MV-4-11 (cell line): ENCODE measurements at regions not wholly inside any gene's neighbourhood (a gene's known extent, or its start where the extent isn't known, plus 50 kb on each side); places are given as distances from the start of the nearest gene placed in this dataset.

Experiments
- DNase-seq: peaks from one replicate; lab custom pipeline; 2025; lab: John Stamatoyannopoulos, UW

- DNase-seq, result no peak
Observed at GRCh38 chr13:73966331-73966730, 167.9 kb downstream of the KLF12 start.

GRCh38 chr13:73962284-73962683, 171.9 kb downstream of the KLF12 start:
- no peak for DNase-seq

GRCh38 chr13:73961181-73961580, 173.0 kb downstream of the KLF12 start:
- no peak for DNase-seq

GRCh38 chr13:73960474-73960873, 173.7 kb downstream of the KLF12 start:
- DNase-seq, result no peak

- no peak for DNase-seq
Observed at GRCh38 chr13:73958657-73959397, 175.4 kb downstream of the KLF12 start.

- no peak for DNase-seq
Observed at GRCh38 chr13:73957889-73958288, 176.3 kb downstream of the KLF12 start.

- DNase-seq, result no peak
Observed at GRCh38 chr13:73956795-73957408, 177.3 kb downstream of the KLF12 start.

- no peak for DNase-seq
Observed at GRCh38 chr13:73955977-73956500, 178.2 kb downstream of the KLF12 start.

- no peak for DNase-seq
Observed at GRCh38 chr13:73954808-73955207, 179.4 kb downstream of the KLF12 start.

GRCh38 chr13:73952648-73953047, 181.6 kb downstream of the KLF12 start:
- no peak for DNase-seq

- no peak for DNase-seq
Observed at GRCh38 chr13:73948848-73949529, 185.2 kb downstream of the KLF12 start.

GRCh38 chr13:73945871-73946270, 188.3 kb downstream of the KLF12 start:
- no peak for DNase-seq

GRCh38 chr13:73945382-73945781, 188.8 kb downstream of the KLF12 start:
- DNase-seq, result no peak

GRCh38 chr13:73943965-73944233, 190.3 kb downstream of the KLF12 start:
- no peak for DNase-seq

GRCh38 chr13:73943137-73943964, 190.9 kb downstream of the KLF12 start:
- DNase-seq, result no peak

- no peak for DNase-seq
Observed at GRCh38 chr13:73941752-73942151, 192.5 kb downstream of the KLF12 start.

GRCh38 chr13:73940098-73940497, 194.1 kb downstream of the KLF12 start:
- no peak for DNase-seq

- DNase-seq, result no peak
Observed at GRCh38 chr13:73939603-73940002, 194.6 kb downstream of the KLF12 start.

GRCh38 chr13:73939071-73939380, 195.2 kb downstream of the KLF12 start:
- no peak for DNase-seq

GRCh38 chr13:73938372-73939070, 195.7 kb downstream of the KLF12 start:
- DNase-seq, result no peak

- no peak for DNase-seq
Observed at GRCh38 chr13:73937441-73937840, 196.8 kb downstream of the KLF12 start.

- DNase-seq, result no peak
Observed at GRCh38 chr13:73935991-73936390, 198.2 kb downstream of the KLF12 start.
